GM19043 (cell line): ENCODE measurements at regions not wholly inside any gene's neighbourhood (a gene's known extent, or its start where the extent isn't known, plus 50 kb on each side); places are given as distances from the start of the nearest gene placed in this dataset.

Experiments
- ATAC-seq: cut with Tn5 transposase; IDR thresholded peaks from one replicate; pipeline ENCODE4 v1.9.1; 2021; ENCODE audit warnings: low read depth; ENCODE audit not compliant: unreplicated experiment

DNA sequence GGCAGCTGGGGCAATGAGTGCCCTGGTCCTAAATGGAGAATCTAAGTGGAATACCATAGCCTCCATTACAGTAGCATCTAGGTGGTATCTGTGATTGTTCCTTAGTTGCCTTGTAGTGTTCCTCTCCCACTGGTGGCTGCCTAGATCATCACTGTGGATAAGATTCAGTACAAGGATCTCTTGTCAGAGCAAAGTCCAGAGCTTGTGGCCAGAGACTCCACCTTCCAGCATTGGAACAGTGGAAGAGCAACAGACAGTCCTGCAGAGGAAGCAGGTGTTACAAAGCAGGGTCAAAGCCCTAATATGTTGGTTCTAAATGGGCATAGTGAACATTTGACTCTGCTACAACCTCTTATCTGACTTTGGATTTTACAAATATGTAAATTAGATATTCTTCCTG lies 194.1 kb upstream of the GRIK2 start:
- no peak for ATAC-seq

DNA sequence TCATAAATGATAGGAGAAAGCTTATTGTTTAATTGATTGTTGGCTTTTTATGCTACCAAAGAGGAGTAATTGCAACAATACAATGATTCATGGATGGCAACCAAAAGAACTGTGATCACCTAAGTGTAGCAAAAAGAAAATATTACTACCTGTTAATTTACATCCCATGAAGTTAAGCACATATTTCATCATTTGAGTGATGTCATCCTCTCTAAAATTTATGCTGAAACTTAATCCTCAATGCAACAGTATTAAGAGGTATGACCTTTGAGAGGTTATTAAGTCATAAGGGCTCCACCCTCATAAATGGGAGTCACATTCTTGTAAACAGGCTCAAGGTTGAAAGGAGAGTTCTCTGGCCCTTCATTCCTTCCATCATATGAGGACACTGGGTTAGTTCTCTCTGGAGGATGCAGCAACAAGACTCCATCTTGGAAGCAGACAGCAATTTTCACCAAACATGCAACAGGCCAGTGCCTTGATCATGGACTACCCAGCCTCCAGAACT lies 190.6 kb upstream of the GRIK2 start:
- no peak for ATAC-seq

DNA sequence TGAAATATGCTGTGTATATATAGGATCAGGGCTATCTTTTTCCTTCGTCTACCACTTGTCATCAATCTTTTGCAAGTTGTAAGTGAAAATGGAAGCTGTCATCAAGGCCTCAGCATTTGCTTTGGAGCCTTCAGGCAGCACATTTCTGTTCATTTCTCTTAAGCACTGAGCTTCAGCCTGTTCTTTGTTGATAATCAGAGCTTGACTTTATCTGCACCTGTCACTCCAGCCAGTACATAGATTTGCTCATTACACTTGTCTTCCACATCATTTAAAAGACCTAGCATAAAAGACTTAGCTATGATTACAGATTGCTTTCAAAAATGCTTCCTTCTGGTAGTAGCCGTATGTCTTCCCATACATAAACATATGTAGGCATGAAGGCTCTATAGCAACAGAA lies 189.8 kb upstream of the GRIK2 start:
- ATAC-seq: no peak

DNA sequence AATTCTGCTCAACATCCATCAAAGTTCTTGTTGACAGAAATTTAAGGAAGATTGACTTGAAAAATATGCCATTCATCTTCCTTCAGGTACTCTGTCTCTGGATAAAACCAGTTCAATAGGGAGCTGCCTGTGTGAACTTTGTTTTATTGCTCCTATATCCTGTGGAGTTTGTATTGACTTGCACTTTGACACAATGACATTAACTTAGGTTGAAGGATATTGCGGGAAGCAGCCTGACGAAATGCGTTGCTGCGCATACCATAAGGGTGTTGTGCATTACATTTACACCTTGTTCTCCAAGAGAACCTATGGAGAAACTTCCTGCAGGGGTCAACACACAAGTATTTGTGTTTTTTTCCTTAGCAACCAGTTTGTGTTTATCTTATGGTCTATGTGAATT lies 185.4 kb upstream of the GRIK2 start:
- ATAC-seq: no peak

GRCh38 chr6:101212640-101213039 lies 180.9 kb upstream of the GRIK2 start:
- ATAC-seq: no peak

GRCh38 chr6:101222007-101222406 lies 171.5 kb upstream of the GRIK2 start:
- ATAC-seq: no peak

- ATAC-seq: no peak
Measured at GRCh38 chr6:101224751-101225150, 168.8 kb upstream of the GRIK2 start.

DNA sequence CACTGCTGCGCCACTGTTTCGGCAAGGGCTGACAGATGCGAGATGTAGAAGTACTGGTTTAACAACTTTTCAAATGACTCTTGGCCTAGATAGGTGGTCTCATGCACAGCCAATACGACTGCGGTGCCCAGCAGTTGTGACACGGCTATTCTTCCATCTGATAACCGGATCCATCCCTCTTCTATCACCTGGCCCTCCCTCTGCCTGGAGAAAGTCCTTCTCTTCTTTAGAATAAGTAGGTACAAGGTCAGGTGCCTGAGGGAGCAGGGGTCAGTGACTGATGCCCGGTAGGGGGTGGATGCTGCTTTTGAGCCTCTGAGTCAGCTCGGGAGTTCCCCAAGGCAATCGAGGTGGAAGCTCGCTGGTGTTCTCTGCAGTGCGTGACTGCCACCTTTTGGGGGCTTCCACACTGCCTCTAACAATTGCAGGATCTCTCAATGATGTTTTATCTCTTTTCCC lies 166.8 kb upstream of the GRIK2 start:
- no peak for ATAC-seq

- no peak for ATAC-seq
Measured at GRCh38 chr6:101230866-101231265, 162.6 kb upstream of the GRIK2 start.

DNA sequence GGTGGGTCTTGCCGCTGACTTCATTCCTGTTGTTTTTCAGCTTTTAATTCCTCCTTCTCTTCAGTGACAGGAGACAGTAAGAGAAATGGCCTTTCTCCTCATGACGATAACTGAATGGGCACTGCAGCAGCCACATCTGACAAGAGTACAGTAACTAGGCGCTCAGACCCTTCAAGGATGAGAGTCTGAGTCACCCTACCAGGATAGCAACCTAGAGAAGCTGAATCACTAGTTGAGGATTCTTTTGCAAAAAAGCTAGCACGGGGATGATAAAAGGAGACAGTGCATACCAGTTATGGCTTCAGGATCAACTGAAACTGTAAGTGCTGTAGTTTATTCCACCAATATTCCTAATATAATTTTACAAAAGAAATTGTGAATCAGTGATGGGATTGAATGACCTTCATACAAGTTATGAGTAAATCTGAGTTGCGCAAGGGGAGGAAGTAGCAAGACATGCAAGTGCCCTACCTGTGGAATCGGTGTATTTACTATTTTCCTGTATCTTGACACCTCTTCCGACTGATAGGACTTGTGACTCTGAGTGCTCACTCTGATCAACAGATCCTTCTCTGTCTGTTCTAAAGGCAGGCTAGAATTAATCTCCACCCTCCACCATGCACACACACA lies 161.8 kb upstream of the GRIK2 start:
- no peak for ATAC-seq

DNA sequence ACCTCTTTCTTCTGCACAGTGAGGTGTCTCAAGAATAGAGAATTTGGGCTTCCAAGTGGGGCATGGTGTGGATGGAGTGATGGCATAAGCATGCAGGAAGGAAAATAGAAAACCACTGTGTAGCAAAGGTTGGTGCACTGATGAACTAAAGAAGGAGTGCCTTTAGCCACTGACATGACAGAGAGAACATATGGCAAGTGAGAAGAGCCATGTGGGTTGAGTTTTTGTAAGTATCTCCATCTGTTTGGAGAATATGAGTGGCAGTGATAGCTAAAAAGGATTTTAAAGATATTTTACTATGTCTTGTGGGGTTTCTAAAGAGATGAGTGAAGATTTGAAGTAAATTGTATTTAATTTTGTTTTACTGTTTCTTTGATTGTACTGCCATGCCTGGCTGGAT lies 160.5 kb upstream of the GRIK2 start:
- ATAC-seq: no peak

DNA sequence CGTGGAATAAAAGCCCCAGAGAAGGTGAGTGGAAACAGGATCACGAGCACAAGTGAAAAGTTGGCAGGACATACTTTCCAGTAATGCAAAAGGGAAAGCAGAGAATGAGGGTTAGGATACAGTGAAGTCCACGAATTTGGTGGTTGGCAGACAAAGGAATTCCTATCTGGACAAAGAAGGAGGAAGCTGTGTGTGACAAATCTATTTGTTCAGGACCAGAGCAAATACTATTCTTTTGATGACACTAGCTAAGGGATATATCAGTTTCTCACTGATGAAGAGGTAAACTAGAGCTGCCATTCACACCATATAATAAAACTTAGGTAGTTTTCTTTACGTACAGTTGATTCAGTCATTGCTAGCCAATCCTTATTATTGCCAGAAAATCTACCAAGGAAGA lies 156.8 kb upstream of the GRIK2 start:
- no peak for ATAC-seq

DNA sequence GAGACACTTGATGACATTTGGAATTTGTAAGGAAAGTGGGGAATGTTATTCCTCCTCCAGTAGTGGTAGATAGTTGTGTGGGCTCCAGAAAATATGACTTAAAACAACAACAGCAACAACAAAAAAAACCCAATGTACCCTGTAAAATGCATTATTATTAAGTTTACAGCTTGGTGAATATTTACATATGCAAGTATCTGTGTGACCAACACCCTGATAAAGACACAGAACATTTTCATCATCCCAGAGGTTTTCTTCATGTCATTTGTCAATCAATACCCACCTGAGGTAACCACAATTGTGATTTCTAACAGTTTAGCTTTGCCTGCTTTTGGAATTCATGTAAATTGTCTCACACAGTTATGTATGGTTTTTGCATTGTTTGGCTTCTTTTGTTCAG lies 152.1 kb upstream of the GRIK2 start:
- ATAC-seq: no peak

GRCh38 chr6:101249470-101249869 lies 144.0 kb upstream of the GRIK2 start:
- no peak for ATAC-seq

- no peak for ATAC-seq
Measured at GRCh38 chr6:101257163-101257562, 136.3 kb upstream of the GRIK2 start.

DNA sequence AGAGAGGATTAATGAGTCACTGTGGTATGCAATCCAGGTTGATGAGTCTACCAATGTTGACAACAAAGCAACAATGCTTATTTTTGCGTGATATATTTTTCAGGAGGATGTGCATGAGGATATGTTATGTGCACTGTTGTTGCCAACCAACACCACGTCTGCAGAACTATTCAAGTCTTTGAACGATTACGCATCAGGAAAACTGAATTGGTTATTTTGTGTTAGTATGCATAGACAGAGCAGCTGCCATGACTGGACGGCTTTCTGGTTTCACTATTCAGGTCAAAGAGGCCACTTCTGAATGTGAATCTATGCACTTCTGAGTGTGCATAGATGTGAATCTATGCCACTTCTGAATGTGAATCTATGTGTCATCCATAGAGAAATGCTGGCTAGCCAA lies 134.0 kb upstream of the GRIK2 start:
- no peak for ATAC-seq

DNA sequence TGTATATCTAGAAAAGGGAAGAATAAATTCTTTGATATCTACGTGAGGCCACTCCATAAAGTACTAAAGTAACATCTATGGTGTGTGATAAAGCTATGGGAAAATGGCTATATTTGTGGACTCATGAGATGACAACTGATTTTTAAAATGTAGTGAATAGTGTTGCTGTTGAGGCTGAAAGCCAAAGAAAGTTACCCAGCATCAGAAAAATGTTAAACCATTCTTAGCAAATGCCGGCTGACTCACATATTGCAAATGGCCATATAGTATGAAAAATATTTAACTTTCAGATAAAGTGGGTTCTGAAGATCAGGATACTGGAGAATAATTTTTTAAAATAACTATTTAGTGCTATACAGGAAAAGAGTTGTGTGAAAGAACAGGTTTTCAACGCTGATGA lies 129.9 kb upstream of the GRIK2 start:
- ATAC-seq: no peak

GRCh38 chr6:101266063-101266462 lies 127.4 kb upstream of the GRIK2 start:
- ATAC-seq: no peak

DNA sequence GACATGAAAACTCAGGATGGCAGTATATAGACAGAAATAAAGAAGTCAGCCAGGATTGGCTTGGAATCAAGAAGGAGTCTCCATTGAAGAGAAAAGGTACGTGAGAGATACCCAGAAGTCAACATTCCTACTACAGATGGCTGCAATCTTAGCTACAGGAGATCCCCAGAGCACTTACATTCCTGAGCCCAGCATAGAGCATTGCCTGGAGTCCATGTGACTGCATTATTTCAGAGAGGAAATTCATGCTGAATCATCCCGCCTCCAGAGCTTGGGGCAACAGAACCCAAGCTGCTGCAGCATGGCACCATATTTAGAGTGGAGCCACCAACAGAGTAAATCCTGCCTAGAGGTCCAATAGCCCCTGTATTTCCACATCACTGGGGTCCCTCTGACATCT lies 125.0 kb upstream of the GRIK2 start:
- ATAC-seq: no peak

DNA sequence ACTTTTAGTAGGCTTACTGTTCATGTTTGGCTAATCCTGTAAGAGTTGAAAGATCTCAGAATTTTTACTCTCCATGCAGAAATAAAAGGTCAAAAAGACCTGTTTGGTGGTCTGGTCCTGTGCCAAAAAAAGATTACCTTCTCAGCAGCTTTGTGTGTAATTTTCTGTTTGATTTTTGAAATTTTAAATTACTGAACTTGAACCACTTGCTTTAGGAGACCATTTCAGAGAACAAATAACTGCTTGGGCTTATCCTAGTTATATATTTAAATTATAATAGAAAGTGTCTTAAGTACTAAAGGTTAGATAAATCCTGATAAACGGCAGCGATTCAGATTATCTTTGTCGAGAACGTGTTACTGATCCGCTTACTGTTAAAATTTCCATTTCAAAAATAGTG lies 118.3 kb upstream of the GRIK2 start:
- no peak for ATAC-seq

GRCh38 chr6:101276066-101276465 lies 117.4 kb upstream of the GRIK2 start:
- no peak for ATAC-seq

- ATAC-seq: no peak
Measured at GRCh38 chr6:101279410-101279809, 114.1 kb upstream of the GRIK2 start.

GRCh38 chr6:101281266-101281665 lies 112.2 kb upstream of the GRIK2 start:
- ATAC-seq: no peak
